Lower leg skin (tissue), 4 donors: ENCODE measurements at regions not wholly inside any gene's neighbourhood (a gene's known extent, or its start where the extent isn't known, plus 50 kb on each side); places are given as distances from the start of the nearest gene placed in this dataset.

Source experiments
- DNase-seq, 2 donors: peaks; one replicate each; pipeline ENCODE4 v3.0.0-alpha.2; 2019; ENCODE audit warnings: low spot score in 2 of 2
- H3K4me3 ChIP-seq: fragments of 200-600 bp; sonication (generic); 2 replicates; pipeline ENCODE4 v1.5.1; 2017; ENCODE audit warnings: mild to moderate bottlenecking, low read depth; ENCODE audit not compliant: poor library complexity, severe bottlenecking
- CTCF ChIP-seq, 3 donors: fragments of 450-650 bp; IDR thresholded peaks; one replicate each; pipeline ENCODE4 v1.5.1; 2016; ENCODE audit warnings: antibody characterized with exemption in 3 of 3, mild to moderate bottlenecking in 3 of 3, moderate library complexity in 2 of 3
- POLR2A ChIP-seq, 2 donors: fragments of 450-650 bp; IDR thresholded peaks; one replicate each; pipeline ENCODE4 v1.6.1; 2016 to 2017; ENCODE audit warnings: antibody characterized with exemption in 2 of 2, mild to moderate bottlenecking in 1 of 2, moderate library complexity in 1 of 2
- WGBS, 2 donors: methylation state at CpG; one replicate each; pipeline ENCODE4 v1.1.5; 2018; 5-methylcytosine and 5-hydroxymethylcytosine counted together
- intact Hi-C: fragments of 100-400 bp; cut with DNase I; formaldehyde crosslinking; loops from one replicate; pipeline ENCODE4 v1.15.0; 2023; ENCODE audit warnings: low total_unique reads

DNA sequence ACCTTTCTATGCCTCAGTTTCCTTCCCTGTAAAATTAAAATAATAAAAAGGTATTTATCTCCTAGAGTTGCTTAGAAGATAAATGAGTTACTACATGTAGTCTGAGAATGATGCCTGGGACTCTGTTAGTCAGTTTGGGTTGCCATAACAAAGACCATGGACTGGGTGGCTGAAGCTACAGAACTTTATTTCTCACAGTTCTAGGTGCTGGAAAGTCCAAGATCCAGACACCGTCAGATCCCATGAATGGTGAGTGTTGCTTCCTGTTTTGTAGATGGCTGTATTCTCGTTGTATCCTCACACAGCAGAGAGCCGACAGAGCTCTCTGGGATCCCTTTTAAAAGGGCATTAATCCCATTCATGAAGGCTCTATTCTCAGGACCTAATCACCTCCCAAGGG, 64.0 kb upstream of the LTA4H start:
- no peak for DNase-seq
- H3K4me3 ChIP-seq: no peak overlapping the region
- WGBS, 2 donors: 73 to 78% methylated on average over 3 of the region's 3 CpGs
- intact Hi-C loops: no loop called here
- no peak for TF ChIP-seq POLR2A (IDR thresholded peaks at IDR 0.05)
- no peak for TF ChIP-seq CTCF (IDR thresholded peaks at IDR 0.05)

- no peak for DNase-seq
- intact Hi-C loops: no loop called here
- H3K4me3 ChIP-seq: no peak overlapping the region
- TF ChIP-seq POLR2A (IDR thresholded peaks at IDR 0.05): no peak
- no peak for TF ChIP-seq CTCF (IDR thresholded peaks at IDR 0.05)
- WGBS, 2 donors: 60 to 79% methylated on average over 7 of the region's 7 CpGs
Measured at GRCh38 chr12:96099986-96100385, 64.6 kb upstream of the LTA4H start.

GRCh38 chr12:96101806-96102205, 66.4 kb upstream of the LTA4H start:
- intact Hi-C loops: no loop called here
- 92 to 94% methylated on average over 2 of the region's 2 CpGs for WGBS, 2 donors
- DNase-seq: no peak
- no peak overlapping the region for H3K4me3 ChIP-seq
- no peak for TF ChIP-seq CTCF (IDR thresholded peaks at IDR 0.05)
- TF ChIP-seq POLR2A (IDR thresholded peaks at IDR 0.05): no peak

- WGBS, 2 donors: 58 to 61% methylated on average over 8 of the region's 8 CpGs
- no peak overlapping the region for H3K4me3 ChIP-seq
- DNase-seq: no peak
- TF ChIP-seq POLR2A (IDR thresholded peaks at IDR 0.05) (no peak), CTCF (IDR thresholded peaks at IDR 0.05) (no peak)
- intact Hi-C loops: no loop called here
Measured at GRCh38 chr12:96103067-96103644, 67.8 kb upstream of the LTA4H start.

GRCh38 chr12:96104566-96104965, 69.2 kb upstream of the LTA4H start:
- 90 to 94% methylated on average over 7 of the region's 7 CpGs for WGBS, 2 donors
- H3K4me3 ChIP-seq: no peak overlapping the region
- no peak for DNase-seq
- intact Hi-C loops: no loop called here
- TF ChIP-seq CTCF (IDR thresholded peaks at IDR 0.05) (no peak), POLR2A (IDR thresholded peaks at IDR 0.05) (no peak)

GRCh38 chr12:96106137-96106536, 70.8 kb upstream of the LTA4H start:
- intact Hi-C loops: no loop called here
- H3K4me3 ChIP-seq: no peak overlapping the region
- 87 to 91% methylated on average over 2 of the region's 2 CpGs for WGBS, 2 donors
- no peak for TF ChIP-seq POLR2A (IDR thresholded peaks at IDR 0.05)
- TF ChIP-seq CTCF (IDR thresholded peaks at IDR 0.05): no peak
- DNase-seq: no peak
